ENCODE measurements at regions not wholly inside any gene's neighbourhood (a gene's known extent, or its start where the extent isn't known, plus 50 kb on each side); places are given as distances from the start of the nearest gene placed in this dataset.

- H3K27me3 ChIP-seq (replicated peaks in 1 of 4; ENCODE audit: control extremely low read depth in 1 of 4, control insufficient read depth in 3 of 4, insufficient read depth in 4 of 4, low read length in 3 of 4): peaks cover 0 to 16% (median 7%) of the 10 kb centered on the region in 4 experiments
- no peak for ATAC-seq (ENCODE audit: low read depth)
- H3K9ac ChIP-seq (ENCODE audit: low read length): no peak overlapping the region
- H3K79me2 ChIP-seq (ENCODE audit: control insufficient read depth, insufficient read depth, low read length): no peaks in the 10 kb centered on the region
- no peak overlapping the region for H3K27ac Mint-ChIP-seq
- H3K27me3 Mint-ChIP-seq: peaks cover 16% of the 10 kb centered on the region
- no peak overlapping the region for H3K4me3 ChIP-seq (ENCODE audit: control extremely low read depth in 1 of 5, extremely low read depth in 1 of 5, insufficient read depth in 1 of 5, low read depth in 2 of 5, low read length in 4 of 5)
- no peak overlapping the region for H3K4me3 Mint-ChIP-seq
- peaks cover 39% of the 10 kb centered on the region for H3K4me1 Mint-ChIP-seq
- peaks cover 47 to 50% of the 10 kb centered on the region in 2 donors for H3K4me1 ChIP-seq (ENCODE audit: control insufficient read depth in 2 of 2, insufficient read depth in 2 of 2, low read length in 2 of 2)
- H3K4me2 ChIP-seq (replicated peaks; ENCODE audit: low read depth, low read length, poor library complexity, severe bottlenecking): peak overlapping the region; percentile 20
- H3K9me3 Mint-ChIP-seq (ENCODE audit: insufficient read depth): no peaks in the 10 kb centered on the region
- TF ChIP-seq EZH2 (IDR thresholded peaks at IDR 0.05; ENCODE audit: borderline replicate concordance, insufficient read depth, low read depth, low read length, poor library complexity, severe bottlenecking) (no peak), CTCF (IDR thresholded peaks at IDR 0.05) (no peak)
- intact Hi-C loops (cut with micrococcal nuclease): no loop called here
- H3K36me3 ChIP-seq (replicated peaks in 1 of 2; ENCODE audit: control extremely low read depth in 1 of 2, control insufficient read depth in 1 of 2, extremely low read depth in 1 of 2, insufficient read depth in 2 of 2, low read length in 1 of 2): no peaks in the 10 kb centered on the region
- CTCF ChIA-PET: no interaction called here
- H3K9me3 ChIP-seq (ENCODE audit: control extremely low read depth in 1 of 3, control insufficient read depth in 2 of 3, insufficient read depth in 1 of 3, low read length in 2 of 3): peaks cover 0 to 10% (median 0%) of the 10 kb centered on the region in 3 donors
- H3K27ac ChIP-seq (ENCODE audit: low read length in 2 of 2): no peak overlapping the region
- DNase-seq: no peak
- 91% methylated on average over 9 of the region's 9 CpGs for WGBS (ENCODE audit: insufficient coverage)
- POLR2A ChIA-PET: no interaction called here
- no peaks in the 10 kb centered on the region for H4K20me1 ChIP-seq (ENCODE audit: control insufficient read depth, insufficient read depth, low read length, poor library complexity, severe bottlenecking)
- H2AFZ ChIP-seq (ENCODE audit: insufficient read depth, low read depth, low read length, poor library complexity, severe bottlenecking): no peak overlapping the region
These were observed 78.8 kb downstream of the DHCR7 start for GRCh38 chr11:71369411-71369810.

- Histone ChIP-seq H3K4me2 (replicated peaks; ENCODE audit: low read depth, low read length, poor library complexity, severe bottlenecking) (no peak overlapping the region), H3K4me1 (ENCODE audit: control insufficient read depth in 2 of 2, insufficient read depth in 2 of 2, low read length in 2 of 2) (peaks cover 43 to 46% of the 10 kb centered on the region in 2 donors), H3K4me3 (ENCODE audit: control extremely low read depth in 1 of 5, extremely low read depth in 1 of 5, insufficient read depth in 1 of 5, low read depth in 2 of 5, low read length in 4 of 5) (no peak overlapping the region), H3K27me3 (replicated peaks in 1 of 4; ENCODE audit: control extremely low read depth in 1 of 4, control insufficient read depth in 3 of 4, insufficient read depth in 4 of 4, low read length in 3 of 4) (peaks cover 0 to 16% (median 7%) of the 10 kb centered on the region in 4 experiments), H3K9me3 (ENCODE audit: control extremely low read depth in 1 of 3, control insufficient read depth in 2 of 3, insufficient read depth in 1 of 3, low read length in 2 of 3) (peaks cover 0 to 11% (median 0%) of the 10 kb centered on the region in 3 donors), H3K79me2 (ENCODE audit: control insufficient read depth, insufficient read depth, low read length) (no peaks in the 10 kb centered on the region), H3K9ac (ENCODE audit: low read length) (no peak overlapping the region), H3K27ac (ENCODE audit: low read length in 2 of 2) (no peak overlapping the region), H4K20me1 (ENCODE audit: control insufficient read depth, insufficient read depth, low read length, poor library complexity, severe bottlenecking) (no peaks in the 10 kb centered on the region), H2AFZ (ENCODE audit: insufficient read depth, low read depth, low read length, poor library complexity, severe bottlenecking) (no peak overlapping the region), H3K36me3 (replicated peaks in 1 of 2; ENCODE audit: control extremely low read depth in 1 of 2, control insufficient read depth in 1 of 2, extremely low read depth in 1 of 2, insufficient read depth in 2 of 2, low read length in 1 of 2) (no peaks in the 10 kb centered on the region)
- ATAC-seq (ENCODE audit: low read depth) (no peak), DNase-seq (no peak)
- ChIA-PET CTCF (no interaction called here), POLR2A (no interaction called here)
- intact Hi-C loops (cut with micrococcal nuclease): no loop called here
- H3K9me3 Mint-ChIP-seq (ENCODE audit: insufficient read depth): no peaks in the 10 kb centered on the region
- TF ChIP-seq CTCF (IDR thresholded peaks at IDR 0.05) (no peak), EZH2 (IDR thresholded peaks at IDR 0.05; ENCODE audit: borderline replicate concordance, insufficient read depth, low read depth, low read length, poor library complexity, severe bottlenecking) (no peak)
- no peak overlapping the region for H3K27ac Mint-ChIP-seq
- WGBS (ENCODE audit: insufficient coverage): 86% methylated on average over 14 of the region's 15 CpGs
- peaks cover 16% of the 10 kb centered on the region for H3K27me3 Mint-ChIP-seq
- H3K4me1 Mint-ChIP-seq: peaks cover 34% of the 10 kb centered on the region
- no peak overlapping the region for H3K4me3 Mint-ChIP-seq
These were observed 79.2 kb downstream of the DHCR7 start for GRCh38 chr11:71368966-71369365.

Data from B cell (primary cell).